HepG2 (cell line): ENCODE measurements at regions not wholly inside any gene's neighbourhood (a gene's known extent, or its start where the extent isn't known, plus 50 kb on each side); places are given as distances from the start of the nearest gene placed in this dataset.
A peak's percentile ranks its signal among the peaks of the same experiment; 100 is the strongest.

Source experiments
- ATAC-seq: fragments of 200-7000 bp; cut with Tn5 transposase; 3 replicates; pipeline ENCODE4 v1.9.1; 2020; ENCODE audit warnings: mild to moderate bottlenecking, moderate library complexity
- BruUV-seq: library from RNA; stranded (reverse); fragments of 400-500 nt; replicated peaks from 2 replicates; lab custom pipeline; 2021; lab: Mats Ljungman, UMichigan
- CTCF ChIA-PET: fragments of 300-600 bp; formaldehyde crosslinking; extraction: SDS; loops from one replicate; lab custom pipeline; 2021; ENCODE audit warnings: low total read pairs, inconsistent platforms, low intra/inter-chr PET ratio; lab: Yijun Ruan, JAX
- POLR2A ChIA-PET: fragments of 350-600 bp; sonication (Branson Sonifier 250); formaldehyde crosslinking; loops from one replicate; lab custom pipeline; 2020; ENCODE audit warnings: antibody characterized with exemption, inconsistent platforms; lab: Yijun Ruan, JAX
- DNase-seq: peaks from one replicate; pipeline ENCODE4 v3.0.0-alpha.2; 2015; ENCODE audit warnings: low spot score
- FAIRE-seq: peaks from 3 replicates; lab custom pipeline; 2011; peaks lifted over from hg19 to GRCh38; lab: Jason Lieb, UNC
- H2AFZ ChIP-seq: one replicate; pipeline ENCODE4 v1.6.1; 2011; ENCODE audit warnings: low read length, inconsistent platforms
- H3K27ac ChIP-seq: fragments of 300-600 bp; 3 replicates; pipeline ENCODE4 v1.8.0; 2011; ENCODE audit warnings: mixed run types, mild to moderate bottlenecking, mixed read lengths, low read length, inconsistent platforms; ENCODE audit not compliant: insufficient read depth; ENCODE audit errors: extremely low read length
- H3K27me3 ChIP-seq, 2 experiments: fragments of 200-600 bp in 1 of 2; 2 replicates in 1 of 2; 3 replicates in 1 of 2; pipeline versions ENCODE4 v1.6.0 to v1.8.0; 2011; ENCODE audit warnings: low read length in 2 of 2, mild to moderate bottlenecking in 2 of 2, moderate library complexity in 2 of 2, inconsistent platforms in 1 of 2; ENCODE audit not compliant: insufficient read depth in 2 of 2, control insufficient read depth in 1 of 2
- H3K36me3 ChIP-seq, 2 experiments: fragments of 200-600 bp in 1 of 2; replicated peaks in 1 of 2; 2 replicates in 1 of 2; 3 replicates in 1 of 2; pipeline versions ENCODE4 v1.5.1 to v1.8.0; 2011; ENCODE audit warnings: low read length in 2 of 2, inconsistent platforms in 1 of 2; ENCODE audit not compliant: insufficient read depth in 2 of 2, control insufficient read depth in 1 of 2
- H3K4me1 ChIP-seq: 2 replicates; pipeline ENCODE4 v1.5.1; 2012; ENCODE audit warnings: low read length, inconsistent platforms; ENCODE audit not compliant: insufficient read depth
- H3K4me2 ChIP-seq: 2 replicates; pipeline ENCODE4 v1.6.0; 2011; ENCODE audit warnings: low read depth, low read length, inconsistent platforms
- H3K4me3 ChIP-seq, 3 experiments: fragments of 200-600 bp in 1 of 3; sonication (generic), shearing (Covaris generic) in 1 of 3; replicated peaks in 1 of 3; 2 replicates each; pipeline ENCODE4 v1.5.1; 2011 to 2016; ENCODE audit warnings: low read length in 3 of 3, inconsistent platforms in 2 of 3, low read depth in 2 of 3, mild to moderate bottlenecking in 2 of 3, control low read depth in 1 of 3, mixed read lengths in 1 of 3; ENCODE audit not compliant: insufficient read depth in 1 of 3
- H3K79me2 ChIP-seq: one replicate; pipeline ENCODE4 v1.6.1; 2011; ENCODE audit warnings: low read length, inconsistent platforms; ENCODE audit not compliant: insufficient read depth
- H3K9ac ChIP-seq: 2 replicates; pipeline ENCODE4 v1.6.0; 2011; ENCODE audit warnings: mild to moderate bottlenecking, low read depth, low read length, inconsistent platforms; ENCODE audit not compliant: insufficient read depth
- H3K9me3 ChIP-seq: 2 replicates; pipeline ENCODE4 v1.5.1; 2012; ENCODE audit warnings: mild to moderate bottlenecking, low read length
- H4K20me1 ChIP-seq: 2 replicates; pipeline ENCODE4 v1.6.0; 2011; ENCODE audit warnings: inconsistent platforms, mild to moderate bottlenecking, low read length, moderate library complexity; ENCODE audit not compliant: insufficient read depth
- BHLHE40 ChIP-seq: IDR thresholded peaks from 2 replicates; pipeline ENCODE4 v1.6.1; 2011; ENCODE audit warnings: low read length, improper control_type of control experiment
- GABPB1 ChIP-seq: IDR thresholded peaks from 2 replicates; pipeline ENCODE4 v1.6.1; 2016; ENCODE audit warnings: mild to moderate bottlenecking, missing genetic modification reagents, moderate library complexity, missing compliant biosample characterization
- MBD4 ChIP-seq: IDR thresholded peaks from 2 replicates; pipeline ENCODE4 v1.6.1; 2012; ENCODE audit warnings: low read length, inconsistent platforms, borderline replicate concordance
- MIER2 ChIP-seq: IDR thresholded peaks from 2 replicates; pipeline ENCODE4 v1.6.1; 2016; ENCODE audit warnings: missing biosample characterization, missing genetic modification reagents
- MIER3 ChIP-seq: IDR thresholded peaks from 2 replicates; pipeline ENCODE4 v1.6.1; 2016; ENCODE audit warnings: missing compliant biosample characterization, borderline replicate concordance
- NFYC ChIP-seq: IDR thresholded peaks from 2 replicates; pipeline ENCODE4 v1.6.1; 2016; ENCODE audit warnings: missing genetic modification reagents, missing compliant biosample characterization
- RAD21 ChIP-seq: fragments of 450-650 bp; formaldehyde crosslinking; IDR thresholded peaks from 2 replicates; pipeline ENCODE4 v1.5.0; 2020; ENCODE audit warnings: mild to moderate bottlenecking
- RARA ChIP-seq: IDR thresholded peaks from 2 replicates; pipeline ENCODE4 v1.6.1; 2016; ENCODE audit warnings: missing genetic modification reagents, missing compliant biosample characterization
- SALL2 ChIP-seq: sonication (generic); formaldehyde crosslinking; IDR thresholded peaks from 2 replicates; pipeline ENCODE4 v1.8.1; 2023; ENCODE audit warnings: mild to moderate bottlenecking, missing genetic modification reagents, inconsistent platforms
- SMAD3 ChIP-seq: sonication (generic); formaldehyde crosslinking; IDR thresholded peaks from 2 replicates; pipeline ENCODE4 v1.4.0; 2020; ENCODE audit warnings: missing genetic modification reagents
- SMC3 ChIP-seq: IDR thresholded peaks from 2 replicates; pipeline ENCODE4 v1.6.1; 2011; ENCODE audit warnings: low read length, improper control_type of control experiment
- SPEN ChIP-seq: sonication (generic); formaldehyde crosslinking; IDR thresholded peaks from 2 replicates; pipeline ENCODE4 v1.5.1; 2020; ENCODE audit warnings: low read depth, mild to moderate bottlenecking, missing genetic modification reagents
- ZFP36L1 ChIP-seq: sonication (generic); formaldehyde crosslinking; IDR thresholded peaks from 2 replicates; pipeline ENCODE4 v1.8.0; 2022; ENCODE audit warnings: mild to moderate bottlenecking, missing genetic modification reagents, moderate library complexity
- ZNF780A ChIP-seq: sonication (generic); formaldehyde crosslinking; IDR thresholded peaks from 2 replicates; pipeline ENCODE4 v1.8.0; 2022; ENCODE audit warnings: mild to moderate bottlenecking, missing genetic modification reagents, moderate library complexity
- WGBS: methylation state at CpG from one replicate; pipeline ENCODE4 v1.1.6; 2017; ENCODE audit warnings: low lambda C conversion rate; 5-methylcytosine and 5-hydroxymethylcytosine counted together
- in situ Hi-C: cut with HindIII; loops from 2 replicates; pipeline ENCODE4 v1.10.0; 2017; ENCODE audit warnings: low pct_unique_long_range_greater_than_20kb; ENCODE audit not compliant: extremely low pct_ligation_motif_present
- intact Hi-C: fragments of 100-400 bp; cut with micrococcal nuclease; formaldehyde crosslinking; loops from one replicate; pipeline ENCODE4 v1.10.0; 2022; ENCODE audit not compliant: unreplicated experiment
- TF ChIP-seq, protein P1 (sequence below), 2 experiments: sonication (generic) in 1 of 2; formaldehyde crosslinking in 1 of 2; IDR thresholded peaks; 2 replicates each; pipeline versions ENCODE4 v1.4.0 to v1.6.1; 2018 to 2020; ENCODE audit warnings: missing genetic modification reagents in 2 of 2, borderline replicate concordance in 1 of 2, low read depth in 1 of 2, mild to moderate bottlenecking in 1 of 2, missing biosample characterization in 1 of 2

DNA sequence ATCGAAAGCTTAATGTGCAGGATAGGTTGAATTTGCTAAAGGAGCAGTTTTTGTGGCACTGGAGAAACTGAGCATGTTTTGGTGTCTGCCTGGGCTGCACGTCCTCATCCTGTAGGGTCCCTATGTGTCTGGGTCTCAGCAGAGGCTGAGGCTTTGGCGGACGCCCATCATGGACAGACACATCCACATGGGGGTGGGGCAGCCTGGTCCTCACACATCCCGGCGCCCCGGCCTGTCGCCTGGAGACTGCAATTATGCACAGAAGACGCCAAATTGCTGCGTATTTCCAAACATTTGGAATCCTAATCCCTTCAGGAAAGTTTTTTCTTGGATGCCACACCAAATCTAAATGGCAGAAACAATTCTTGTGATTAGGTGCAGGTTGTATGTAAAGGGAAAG is 128.2 kb upstream of the TWIST2 start:
- TF ChIP-seq MIER2 (CRISPR knock-in tag) (no peak), MBD4 (no peak)
- Histone ChIP-seq H3K27ac (no peak overlapping the region), H3K36me3 (no peaks in the 10 kb centered on the region), H3K4me3 (no peak overlapping the region), H2AFZ (no peak overlapping the region), H4K20me1 (no peaks in the 10 kb centered on the region), H3K79me2 (no peaks in the 10 kb centered on the region), H3K4me2 (no peak overlapping the region), H3K27me3 (peaks cover 0 to 18% of the 10 kb centered on the region in 2 experiments; a peak in 4 of 5 replicates), H3K9ac (no peak overlapping the region), H3K4me1 (no peaks in the 10 kb centered on the region), H3K9me3 (no peaks in the 10 kb centered on the region)
- POLR2A ChIA-PET = no interaction called here
- DNase-seq (no peak), FAIRE-seq (no peak), ATAC-seq (peak; percentile 36; the same call in 1 of the 3 replicates)
- in situ Hi-C loops (loop anchor here (5.0 kb wide), 1 partner anchor 63 kb away; no protein-coding TSS in a partner anchor), intact Hi-C loops (loop anchor here (1.0 to 5.0 kb wide), 2 partner anchors 66 to 228 kb away; no protein-coding TSS in a partner anchor)
- BruUV-seq = no TSS peak
- CTCF ChIA-PET = interaction anchor here (1.2 to 2.0 kb wide), 4 partner anchors 64 to 251 kb away, joined by 3 to 20 read pairs (median 6); no protein-coding TSS in a partner anchor
- 56% methylated on average over 10 of the region's 10 CpGs for WGBS

DNA sequence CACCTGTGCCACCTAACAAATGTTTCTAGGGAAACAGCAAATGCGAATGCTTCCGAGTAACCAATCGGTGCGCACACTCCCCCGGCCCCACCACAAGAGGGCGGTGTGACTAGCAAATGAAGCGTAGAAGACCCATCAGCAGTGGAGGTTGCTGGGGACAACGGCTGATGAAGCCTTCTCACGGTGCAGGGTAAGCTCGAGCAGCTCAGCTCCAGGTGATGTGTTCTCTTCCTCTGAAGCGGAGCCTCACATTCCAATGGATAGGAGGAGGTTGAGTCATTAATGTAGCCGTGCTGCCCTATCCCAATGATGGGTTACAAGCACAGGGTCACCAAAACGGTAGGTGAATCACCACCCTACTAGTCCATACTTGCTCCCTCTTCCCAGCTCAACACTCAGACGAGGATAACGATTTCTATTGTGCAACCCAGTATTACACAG is 127.6 kb upstream of the TWIST2 start:
- FAIRE-seq = peak; percentile 75
- no TSS peak for BruUV-seq
- no peak overlapping the region for H3K4me2 ChIP-seq
- peak; percentile 85 for TF ChIP-seq SMC3
- peak; percentile 64; the same call in 1 of the 2 replicates for TF ChIP-seq MIER3 (CRISPR knock-in tag)
- peak; percentile 24; the same call in 1 of the 2 replicates for TF ChIP-seq GABPB1 (CRISPR knock-in tag)
- peak; percentile 73 for TF ChIP-seq RAD21 (CRISPR knock-in tag)
- TF ChIP-seq ZFP36L1 (CRISPR knock-in tag) = no peak
- TF ChIP-seq SMAD3 (CRISPR knock-in tag) = 0 out of 2 replicates have a peak, but pooled peaks have one; percentile 39
- peak; percentile 45; the same call in 1 of the 2 replicates for TF ChIP-seq MIER2 (CRISPR knock-in tag)
- TF ChIP-seq SALL2 (CRISPR knock-in tag) = no peak
- TF ChIP-seq NFYC (CRISPR knock-in tag) = peak; percentile 60; the same call in 1 of the 2 replicates
- peak; percentile 41; the same call in 1 of the 2 replicates for TF ChIP-seq ZNF780A
- peak; percentile 46; the same call in 1 of the 2 replicates for TF ChIP-seq SPEN (CRISPR knock-in tag)
- TF ChIP-seq RARA (CRISPR knock-in tag) = 0 out of 2 replicates have a peak, but pooled peaks have one; percentile 8
- TF ChIP-seq, protein P1, sequence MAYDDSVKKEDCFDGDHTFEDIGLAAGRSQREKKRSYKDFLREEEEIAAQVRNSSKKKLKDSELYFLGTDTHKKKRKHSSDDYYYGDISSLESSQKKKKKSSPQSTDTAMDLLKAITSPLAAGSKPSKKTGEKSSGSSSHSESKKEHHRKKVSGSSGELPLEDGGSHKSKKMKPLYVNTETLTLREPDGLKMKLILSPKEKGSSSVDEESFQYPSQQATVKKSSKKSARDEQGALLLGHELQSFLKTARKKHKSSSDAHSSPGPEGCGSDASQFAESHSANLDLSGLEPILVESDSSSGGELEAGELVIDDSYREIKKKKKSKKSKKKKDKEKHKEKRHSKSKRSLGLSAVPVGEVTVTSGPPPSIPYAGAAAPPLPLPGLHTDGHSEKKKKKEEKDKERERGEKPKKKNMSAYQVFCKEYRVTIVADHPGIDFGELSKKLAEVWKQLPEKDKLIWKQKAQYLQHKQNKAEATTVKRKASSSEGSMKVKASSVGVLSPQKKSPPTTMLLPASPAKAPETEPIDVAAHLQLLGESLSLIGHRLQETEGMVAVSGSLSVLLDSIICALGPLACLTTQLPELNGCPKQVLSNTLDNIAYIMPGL (CRISPR knock-in tag; IDR thresholded peaks at IDR 0.05; ENCODE audit: borderline replicate concordance in 1 of 2, low read depth in 1 of 2) = 0 out of 4 replicates have a peak, but pooled peaks of 1 of the 2 experiments have one; percentile 49
- TF ChIP-seq BHLHE40 = 0 out of 2 replicates have a peak, but pooled peaks have one; percentile 18

More for the DNA sequence above, 127.6 kb upstream of the TWIST2 start:
- ChIA-PET POLR2A (no interaction called here), CTCF (interaction anchor here (0.9 to 2.0 kb wide), 6 partner anchors 64 to 250 kb away, joined by 3 to 20 read pairs (median 4); no protein-coding TSS in a partner anchor)
- Histone ChIP-seq H3K4me3 (no peak overlapping the region), H4K20me1 (no peaks in the 10 kb centered on the region), H3K36me3 (no peaks in the 10 kb centered on the region), H3K4me1 (no peaks in the 10 kb centered on the region), H3K27me3 (peaks cover under 1 to 24% of the 10 kb centered on the region in 2 experiments; a peak in 4 of 5 replicates), H3K9me3 (no peaks in the 10 kb centered on the region), H3K27ac (no peak overlapping the region), H2AFZ (no peak overlapping the region), H3K79me2 (no peaks in the 10 kb centered on the region), H3K9ac (no peak overlapping the region)
- in situ Hi-C loops (no loop called here), intact Hi-C loops (loop anchor here (1.0 to 5.0 kb wide), 2 partner anchors 65 to 227 kb away; no protein-coding TSS in a partner anchor)
- ATAC-seq (peak; percentile 98), DNase-seq (peak; percentile 58)
- 3% methylated on average over 12 of the region's 15 CpGs for WGBS
